ENCODE measurements at regions not wholly inside any gene's neighbourhood (a gene's known extent, or its start where the extent isn't known, plus 50 kb on each side); places are given as distances from the start of the nearest gene placed in this dataset.

GRCh38 chr10:90133606-90134005 lies 432.2 kb downstream of the KIF20B start:
- DNase-seq: no peak

- DNase-seq: no peak
Measured at GRCh38 chr10:90136731-90137316, 435.4 kb downstream of the KIF20B start.

- DNase-seq: no peak
Measured at GRCh38 chr10:90138844-90139243, 437.5 kb downstream of the KIF20B start.

DNA sequence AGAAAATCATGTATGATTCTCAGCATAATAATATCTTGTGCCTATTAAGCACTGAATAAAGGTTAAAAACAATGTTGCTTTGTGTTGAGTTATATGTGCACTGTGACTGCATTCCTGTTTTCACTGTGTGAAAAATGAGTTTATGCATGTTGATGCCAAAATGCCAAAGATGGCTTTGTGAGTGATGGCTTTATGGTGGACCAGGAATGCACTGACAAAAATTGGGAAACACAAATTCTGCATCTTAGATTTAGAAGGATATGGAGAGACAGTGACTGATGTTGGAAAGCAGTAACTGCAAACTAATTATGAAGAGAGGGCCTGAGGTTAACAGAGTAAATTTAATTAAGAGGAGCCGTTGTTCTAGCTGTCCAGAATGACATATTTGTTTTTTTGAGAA lies 440.4 kb downstream of the KIF20B start:
- DNase-seq: no peak

DNA sequence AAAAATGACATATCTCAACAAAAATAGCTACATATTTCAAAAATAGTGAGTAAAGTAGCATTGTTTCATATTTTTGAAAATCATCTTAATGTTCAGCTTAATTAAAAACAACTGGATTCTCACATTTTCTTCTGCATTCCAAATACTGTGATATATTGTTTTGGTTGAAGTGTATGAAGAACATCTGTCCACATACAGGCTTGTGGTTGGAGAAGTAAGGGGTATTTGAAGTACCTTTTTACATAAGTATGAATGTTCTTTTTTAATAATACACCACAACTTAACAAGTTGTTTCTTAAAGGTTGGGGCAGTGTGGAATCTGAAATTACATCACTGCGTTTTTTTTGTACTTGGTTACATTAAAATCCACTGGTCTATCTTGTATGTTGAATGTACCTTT lies 442.5 kb downstream of the KIF20B start:
- DNase-seq: no peak

DNA sequence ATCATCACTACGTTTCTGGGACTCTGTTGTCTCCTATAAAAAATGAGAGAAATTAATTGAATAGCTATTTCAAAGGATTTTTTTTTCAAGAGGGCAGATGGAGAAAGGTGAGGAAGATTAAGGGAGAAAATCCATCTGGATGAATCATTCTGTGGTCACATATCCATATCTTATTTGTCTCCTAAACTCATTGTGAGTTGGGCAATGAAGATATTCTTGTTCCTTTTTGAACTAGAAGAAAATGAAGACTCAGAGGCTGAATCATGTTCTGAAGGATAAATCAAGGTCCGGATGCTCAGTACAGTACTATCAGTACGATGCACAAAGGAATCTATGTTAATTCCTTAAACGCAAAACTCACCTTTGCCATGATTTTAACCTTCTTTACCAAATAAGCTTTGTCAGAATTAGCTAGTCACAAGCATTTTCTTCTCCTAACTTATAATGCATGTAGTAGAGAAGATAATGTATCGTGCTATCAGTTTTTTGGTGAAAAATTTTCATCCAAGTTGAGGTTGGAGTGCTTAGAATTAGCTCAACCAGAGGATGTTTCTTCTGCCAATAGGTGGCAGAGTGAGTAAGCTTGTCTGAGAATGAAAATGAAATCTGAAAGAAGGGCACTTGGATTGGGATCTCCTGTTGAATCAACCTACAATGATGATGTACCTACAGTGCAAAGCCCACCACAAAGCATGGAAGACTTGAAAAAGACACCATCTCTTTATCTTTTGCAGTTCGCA lies 446.9 kb downstream of the KIF20B start:
- peak; percentile 28 for DNase-seq

DNA sequence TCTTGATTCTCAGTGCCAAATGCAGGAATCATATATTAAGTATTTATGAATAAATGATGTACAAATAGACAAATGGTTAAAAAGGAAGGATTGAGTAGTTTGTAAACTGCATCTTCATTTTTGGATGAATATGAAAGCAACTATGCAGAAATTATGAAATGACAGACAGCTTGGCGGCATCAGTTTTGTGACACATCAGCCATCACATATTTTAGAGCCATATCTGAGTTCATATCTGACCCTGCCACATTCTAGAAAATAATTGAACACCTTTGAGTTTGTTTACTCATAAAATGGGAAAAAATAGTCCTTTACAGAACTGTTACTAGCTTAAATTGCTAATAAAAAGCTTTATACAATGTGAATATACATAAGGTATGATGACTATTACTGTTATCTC lies 448.2 kb downstream of the KIF20B start:
- DNase-seq: no peak

- DNase-seq: no peak
Measured at GRCh38 chr10:90162271-90162853, 461.0 kb downstream of the KIF20B start.

GRCh38 chr10:90167174-90168064 lies 466.0 kb downstream of the KIF20B start:
- no peak for DNase-seq

DNA sequence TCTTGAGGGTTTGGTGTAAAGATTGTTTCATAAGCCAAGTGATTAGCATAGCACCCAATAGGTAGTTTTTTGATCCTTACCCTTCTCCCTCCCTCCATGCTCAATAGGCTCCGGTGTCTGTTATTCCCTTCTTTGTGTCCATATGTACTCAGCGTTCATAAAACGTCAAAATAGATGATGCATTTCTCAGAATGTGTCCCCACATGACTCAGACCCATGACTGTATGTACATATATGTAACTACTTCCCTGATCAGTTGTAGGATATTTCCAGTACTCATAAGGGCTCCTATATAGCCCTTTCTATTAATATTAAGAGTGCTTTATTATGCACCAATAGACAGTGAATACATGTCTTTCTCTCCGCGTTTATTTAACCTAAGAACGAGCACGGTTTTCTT lies 466.9 kb downstream of the KIF20B start:
- DNase-seq: no peak

- no peak for DNase-seq
Measured at GRCh38 chr10:90171014-90171722, 469.8 kb downstream of the KIF20B start.

DNA sequence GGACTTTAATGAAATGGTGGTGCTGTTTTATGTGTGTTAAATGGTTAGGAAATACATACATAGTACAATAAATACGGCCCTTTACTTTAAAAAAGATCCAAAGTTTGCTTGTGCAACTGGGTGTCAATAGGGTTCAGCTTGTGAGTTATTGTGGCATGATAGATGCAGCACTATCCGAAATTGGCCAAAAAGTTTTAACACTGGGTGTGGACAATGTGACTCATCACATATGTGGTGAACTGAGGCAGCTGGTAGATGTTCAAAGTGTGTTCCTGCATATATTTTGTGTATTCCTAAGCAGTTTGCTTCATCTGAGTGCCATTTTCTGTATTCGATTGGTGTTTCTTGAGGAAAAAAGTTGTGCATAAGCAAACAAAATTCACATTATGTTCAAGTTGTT lies 473.1 kb downstream of the KIF20B start:
- no peak for DNase-seq

DNA sequence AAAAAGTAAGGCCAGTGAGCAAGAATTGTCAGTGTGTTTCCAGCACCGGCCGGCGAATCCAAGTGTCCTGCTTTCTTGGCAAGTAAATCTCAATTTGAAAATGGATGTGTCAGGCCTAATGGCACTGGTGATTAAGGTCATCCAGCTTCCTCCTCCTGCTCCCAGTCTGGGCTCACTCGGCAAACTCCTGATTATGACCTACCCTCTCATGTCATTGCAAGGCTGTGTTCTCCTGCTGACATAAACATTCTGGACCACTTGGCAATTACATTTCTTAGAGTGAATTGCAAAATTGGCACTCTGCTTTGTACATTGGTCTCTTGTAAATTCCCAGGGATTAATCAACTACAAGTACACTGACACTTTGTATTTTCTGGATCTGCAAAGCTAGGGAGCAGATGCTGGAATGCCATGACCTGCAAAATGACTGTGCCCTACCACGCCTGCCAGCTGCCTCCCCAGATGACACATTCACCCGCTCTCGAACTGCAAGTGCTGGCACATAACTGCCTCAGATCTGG lies 473.8 kb downstream of the KIF20B start:
- DNase-seq: no peak

DNA sequence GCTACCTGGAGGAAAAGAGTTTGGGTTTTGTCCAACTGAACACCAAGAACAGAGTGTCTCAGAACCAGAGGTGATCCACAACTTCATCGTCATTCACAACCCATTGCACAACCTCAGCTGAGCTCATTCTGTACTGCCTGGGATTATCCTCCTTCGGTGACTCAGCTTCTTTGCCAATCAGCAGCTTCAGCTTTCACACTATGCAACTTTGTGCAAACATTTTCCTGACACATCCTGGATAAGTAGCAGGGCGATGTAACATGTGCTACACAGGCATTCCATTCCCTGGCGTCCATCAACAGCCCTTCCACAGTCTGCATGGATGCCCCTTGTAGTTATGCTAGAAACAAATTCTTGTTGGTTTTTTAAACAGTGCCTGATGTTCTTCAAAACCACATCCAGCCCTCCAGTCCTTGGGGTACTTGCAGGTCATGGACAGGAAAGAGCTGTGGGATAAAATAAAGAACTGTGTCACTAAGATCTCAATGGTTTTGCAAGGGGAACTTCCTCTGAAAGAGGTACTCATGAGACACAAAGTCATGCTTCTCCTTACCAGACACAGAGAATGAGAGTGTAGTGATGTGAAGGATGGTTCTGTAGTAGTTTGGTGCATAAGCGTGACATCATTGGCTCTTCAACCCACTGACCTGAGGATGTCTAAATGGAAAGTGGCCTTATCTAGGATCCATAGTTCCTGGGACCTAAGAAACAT lies 478.5 kb downstream of the KIF20B start:
- no peak for DNase-seq

DNA sequence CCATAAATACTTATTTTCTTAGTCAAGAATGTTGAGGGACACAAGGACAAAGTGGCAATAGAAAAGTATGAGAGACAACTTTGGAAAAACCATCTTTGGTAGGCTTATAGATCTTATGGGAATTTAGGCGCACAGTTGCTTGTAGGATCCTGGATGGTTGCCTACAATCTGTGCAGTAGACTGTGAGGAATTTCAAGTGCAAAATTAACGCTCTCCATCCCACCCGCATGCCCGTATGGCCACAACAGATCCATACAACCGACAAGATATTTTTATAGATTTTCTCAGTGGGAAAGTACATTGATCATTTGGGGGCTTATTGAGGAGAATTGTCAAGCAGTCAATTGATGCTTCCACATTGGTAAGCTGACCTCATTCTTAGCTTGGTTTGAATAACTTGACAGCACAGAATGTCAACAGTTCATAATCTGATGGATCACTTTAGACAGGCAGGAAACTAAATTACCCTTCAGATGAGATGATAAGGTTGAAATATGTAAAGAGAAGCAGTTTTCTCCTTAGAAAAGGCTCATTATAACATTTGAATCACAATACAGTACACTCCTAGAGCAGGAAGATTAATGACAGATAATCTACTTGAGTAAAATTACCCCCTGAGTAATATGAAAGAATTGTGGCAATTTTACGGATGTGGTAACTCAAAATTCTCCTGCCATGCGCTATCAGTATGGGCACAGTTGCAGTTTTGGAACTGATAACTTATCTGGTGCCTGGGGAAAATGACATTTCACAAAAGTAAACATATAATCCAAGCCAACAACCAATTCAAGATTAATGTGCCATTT lies 479.7 kb downstream of the KIF20B start:
- DNase-seq: no peak

GRCh38 chr10:90192825-90193224 lies 491.4 kb downstream of the KIF20B start:
- no peak for DNase-seq

- no peak for DNase-seq
Measured at GRCh38 chr10:90193240-90193985, 492.0 kb downstream of the KIF20B start.

DNA sequence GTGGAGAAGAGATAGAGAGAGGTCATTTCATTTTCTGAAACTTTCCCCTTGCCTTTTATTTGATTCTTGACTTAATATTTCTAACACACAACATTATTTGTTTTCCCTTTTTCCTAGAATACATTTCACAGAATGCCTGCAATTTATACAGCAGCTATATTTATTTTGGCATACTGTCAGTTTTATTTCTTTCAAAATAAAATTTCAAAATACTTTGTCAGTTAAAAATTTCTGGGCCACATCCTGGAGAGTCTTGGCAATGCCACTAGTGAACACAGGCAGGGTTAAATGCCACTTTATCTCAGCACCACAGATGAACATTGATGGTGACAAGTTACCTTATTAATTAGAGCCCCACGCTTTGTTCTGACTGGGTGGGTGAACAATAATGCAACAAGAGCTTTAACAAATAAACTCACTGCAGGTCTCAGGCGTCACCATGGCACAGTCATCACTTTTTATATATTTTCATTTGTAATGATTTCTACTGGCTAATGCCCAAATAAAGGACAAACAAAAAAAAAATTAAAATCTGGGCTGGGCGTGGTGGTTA lies 494.0 kb downstream of the KIF20B start:
- DNase-seq: no peak

GRCh38 chr10:90197766-90198165 lies 496.4 kb downstream of the KIF20B start:
- no peak for DNase-seq

DNA sequence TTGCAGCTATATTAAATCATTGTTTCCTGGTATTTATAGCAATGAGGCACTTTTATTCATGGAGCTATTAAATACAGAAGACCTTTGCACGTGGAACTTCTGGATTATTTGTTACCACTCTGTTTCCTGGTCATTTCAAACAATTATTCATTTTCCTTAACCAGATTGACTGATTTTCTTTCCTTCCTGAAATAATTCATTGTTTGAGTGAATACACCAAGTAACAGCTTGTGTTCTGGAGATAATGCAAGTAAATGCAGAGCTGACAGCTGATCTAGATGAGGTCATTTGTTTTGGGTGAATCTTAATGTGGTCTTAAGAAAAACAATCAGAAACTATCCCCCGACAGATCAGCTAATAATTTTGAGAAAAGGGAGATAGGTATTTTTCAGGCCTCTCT lies 497.7 kb downstream of the KIF20B start:
- DNase-seq: no peak
